GM21529 (cell line): ENCODE measurements at regions not wholly inside any gene's neighbourhood (a gene's known extent, or its start where the extent isn't known, plus 50 kb on each side); places are given as distances from the start of the nearest gene placed in this dataset.

Experiments
- ATAC-seq: cut with Tn5 transposase; IDR thresholded peaks from one replicate; pipeline ENCODE4 v1.9.1; 2021; ENCODE audit not compliant: unreplicated experiment

- no peak for ATAC-seq
Measured at GRCh38 chr2:223222397-223222796, 170.4 kb downstream of the KCNE4 start.

- no peak for ATAC-seq
Measured at GRCh38 chr2:223223156-223223555, 171.2 kb downstream of the KCNE4 start.

GRCh38 chr2:223225266-223225665 is 173.3 kb downstream of the KCNE4 start:
- ATAC-seq = no peak

- no peak for ATAC-seq
Measured at GRCh38 chr2:223226264-223226663, 174.3 kb downstream of the KCNE4 start.

- no peak for ATAC-seq
Measured at GRCh38 chr2:223227338-223227737, 175.3 kb downstream of the KCNE4 start.

- ATAC-seq = no peak
Measured at GRCh38 chr2:223228871-223229270, 176.9 kb downstream of the KCNE4 start.

- ATAC-seq = no peak
Measured at GRCh38 chr2:223230352-223230751, 178.4 kb downstream of the KCNE4 start.

GRCh38 chr2:223232285-223232684 is 180.3 kb downstream of the KCNE4 start:
- no peak for ATAC-seq

- no peak for ATAC-seq
Measured at GRCh38 chr2:223232896-223233295, 180.9 kb downstream of the KCNE4 start.

GRCh38 chr2:223235986-223236385 is 184.0 kb downstream of the KCNE4 start:
- ATAC-seq = no peak

- no peak for ATAC-seq
Measured at GRCh38 chr2:223238301-223238700, 186.3 kb downstream of the KCNE4 start.

GRCh38 chr2:223243233-223243632 is 191.2 kb downstream of the KCNE4 start:
- no peak for ATAC-seq

GRCh38 chr2:223247136-223247535 is 195.1 kb downstream of the KCNE4 start:
- ATAC-seq = no peak

GRCh38 chr2:223251656-223252229 is 199.8 kb downstream of the KCNE4 start:
- no peak for ATAC-seq

- ATAC-seq = no peak
Measured at GRCh38 chr2:223260681-223261080, 208.7 kb downstream of the KCNE4 start.

GRCh38 chr2:223262946-223263345 is 211.0 kb downstream of the KCNE4 start:
- ATAC-seq = peak; percentile 61

- no peak for ATAC-seq
Measured at GRCh38 chr2:223264541-223265193, 212.7 kb downstream of the KCNE4 start.

GRCh38 chr2:223267160-223267951 is 215.4 kb downstream of the KCNE4 start:
- ATAC-seq = no peak

- ATAC-seq = no peak
Measured at GRCh38 chr2:223269386-223269785, 217.4 kb downstream of the KCNE4 start.

GRCh38 chr2:223270548-223270947 is 218.6 kb downstream of the KCNE4 start:
- ATAC-seq = no peak

GRCh38 chr2:223273995-223274394 is 222.0 kb downstream of the KCNE4 start:
- ATAC-seq = no peak

- ATAC-seq = no peak
Measured at GRCh38 chr2:223282221-223282620, 230.2 kb downstream of the KCNE4 start.
